ENCODE measurements at regions not wholly inside any gene's neighbourhood (a gene's known extent, or its start where the extent isn't known, plus 50 kb on each side); places are given as distances from the start of the nearest gene placed in this dataset.
"Not testable (repeated sequence)": the region's sequence is repeated elsewhere in the genome, so short reads cannot be mapped to it uniquely, and the experiment has no call there.

- H3K27ac ChIP-seq (ENCODE audit: insufficient read depth in 1 of 2, low read depth in 1 of 2, low read length in 2 of 2, poor library complexity in 1 of 2, severe bottlenecking in 2 of 2); H3K9me3 ChIP-seq (ENCODE audit: control extremely low read depth in 1 of 5, control insufficient read depth in 4 of 5, insufficient read depth in 2 of 5, low read depth in 1 of 5, low read length in 4 of 5); POLR2A ChIA-PET; DNase-seq; H3K27me3 ChIP-seq (replicated peaks in 2 of 5; ENCODE audit: control insufficient read depth in 4 of 5, insufficient read depth in 5 of 5, low read length in 4 of 5); H3K4me3 ChIP-seq (ENCODE audit: control insufficient read depth in 1 of 7, extremely low read depth in 1 of 7, insufficient read depth in 4 of 7, low read depth in 2 of 7, low read length in 6 of 7); H3K36me3 ChIP-seq (ENCODE audit: control insufficient read depth in 4 of 4, insufficient read depth in 4 of 4, low read length in 3 of 4): not testable (repeated sequence)
- WGBS (ENCODE audit: insufficient coverage): 100% methylated on average over 1 of the region's 3 CpGs
- peaks cover 6 to 34% (median 24%) of the 10 kb centered on the region in 4 experiments for H3K4me1 ChIP-seq (ENCODE audit: control extremely low read depth in 1 of 4, control insufficient read depth in 4 of 4, insufficient read depth in 4 of 4, low read length in 3 of 4)
- CTCF ChIA-PET: interaction anchor here (1.0 to 8.3 kb wide), 5 partner anchors 8 to 29 kb away, joined by 3 to 40 read pairs (median 4); no protein-coding TSS in a partner anchor
Measured at GRCh38 chr12:123047892-123048291, 67.4 kb downstream of the ARL6IP4 start.

- Histone ChIP-seq H3K27me3 (replicated peaks in 2 of 5; ENCODE audit: control insufficient read depth in 4 of 5, insufficient read depth in 5 of 5, low read length in 4 of 5) (no peaks in the 10 kb centered on the region), H3K36me3 (ENCODE audit: control insufficient read depth in 4 of 4, insufficient read depth in 4 of 4, low read length in 3 of 4) (no peaks in the 10 kb centered on the region), H3K27ac (ENCODE audit: insufficient read depth in 1 of 2, low read depth in 1 of 2, low read length in 2 of 2, poor library complexity in 1 of 2, severe bottlenecking in 2 of 2) (peak overlapping the region in 1 of 2 experiments; percentile 25), H3K9me3 (ENCODE audit: control extremely low read depth in 1 of 5, control insufficient read depth in 4 of 5, insufficient read depth in 2 of 5, low read depth in 1 of 5, low read length in 4 of 5) (no peaks in the 10 kb centered on the region), H3K4me3 (ENCODE audit: control insufficient read depth in 1 of 7, extremely low read depth in 1 of 7, insufficient read depth in 4 of 7, low read depth in 2 of 7, low read length in 6 of 7) (no peak overlapping the region), H3K4me1 (ENCODE audit: control extremely low read depth in 1 of 4, control insufficient read depth in 4 of 4, insufficient read depth in 4 of 4, low read length in 3 of 4) (peaks cover 6 to 40% (median 31%) of the 10 kb centered on the region in 4 experiments)
- DNase-seq: no peak
- WGBS (ENCODE audit: insufficient coverage): 60% methylated on average over 1 of the region's 1 CpG
- CTCF ChIA-PET: interaction anchor here (1.0 to 8.3 kb wide), 7 partner anchors 9 to 29 kb away, joined by 3 to 40 read pairs (median 4); no protein-coding TSS in a partner anchor
- POLR2A ChIA-PET: no interaction called here
Measured at GRCh38 chr12:123047289-123047688, 66.8 kb downstream of the ARL6IP4 start.

GRCh38 chr12:123046431-123046830 is 66.0 kb downstream of the ARL6IP4 start:
- Histone ChIP-seq H3K4me1 (ENCODE audit: control extremely low read depth in 1 of 4, control insufficient read depth in 4 of 4, insufficient read depth in 4 of 4, low read length in 3 of 4) (peaks cover 6 to 45% (median 30%) of the 10 kb centered on the region in 4 experiments), H3K36me3 (ENCODE audit: control insufficient read depth in 4 of 4, insufficient read depth in 4 of 4, low read length in 3 of 4) (no peaks in the 10 kb centered on the region), H3K27me3 (replicated peaks in 2 of 5; ENCODE audit: control insufficient read depth in 4 of 5, insufficient read depth in 5 of 5, low read length in 4 of 5) (no peaks in the 10 kb centered on the region), H3K9me3 (ENCODE audit: control extremely low read depth in 1 of 5, control insufficient read depth in 4 of 5, insufficient read depth in 2 of 5, low read depth in 1 of 5, low read length in 4 of 5) (no peaks in the 10 kb centered on the region), H3K4me3 (ENCODE audit: control insufficient read depth in 1 of 7, extremely low read depth in 1 of 7, insufficient read depth in 4 of 7, low read depth in 2 of 7, low read length in 6 of 7) (no peak overlapping the region), H3K27ac (ENCODE audit: insufficient read depth in 1 of 2, low read depth in 1 of 2, low read length in 2 of 2, poor library complexity in 1 of 2, severe bottlenecking in 2 of 2) (no peak overlapping the region)
- 86% methylated on average over 1 of the region's 3 CpGs for WGBS (ENCODE audit: insufficient coverage)
- no peak for DNase-seq
- POLR2A ChIA-PET: interaction anchor here (0.6 kb wide), 1 partner anchor 400 kb away, joined by 3 read pairs; no protein-coding TSS in a partner anchor
- CTCF ChIA-PET: interaction anchor here (0.7 to 11.9 kb wide), 8 partner anchors 10 to 107 kb away, joined by 3 to 128 read pairs (median 4); partner anchors contain the start of gene PITPNM2

GRCh38 chr12:123045678-123046077 is 65.2 kb downstream of the ARL6IP4 start:
- Histone ChIP-seq H3K4me3 (ENCODE audit: control insufficient read depth in 1 of 7, extremely low read depth in 1 of 7, insufficient read depth in 4 of 7, low read depth in 2 of 7, low read length in 6 of 7) (no peak overlapping the region), H3K27me3 (replicated peaks in 2 of 5; ENCODE audit: control insufficient read depth in 4 of 5, insufficient read depth in 5 of 5, low read length in 4 of 5) (no peaks in the 10 kb centered on the region), H3K4me1 (ENCODE audit: control extremely low read depth in 1 of 4, control insufficient read depth in 4 of 4, insufficient read depth in 4 of 4, low read length in 3 of 4) (peaks cover 6 to 52% (median 32%) of the 10 kb centered on the region in 4 experiments), H3K36me3 (ENCODE audit: control insufficient read depth in 4 of 4, insufficient read depth in 4 of 4, low read length in 3 of 4) (no peaks in the 10 kb centered on the region), H3K27ac (ENCODE audit: insufficient read depth in 1 of 2, low read depth in 1 of 2, low read length in 2 of 2, poor library complexity in 1 of 2, severe bottlenecking in 2 of 2) (no peak overlapping the region), H3K9me3 (ENCODE audit: control extremely low read depth in 1 of 5, control insufficient read depth in 4 of 5, insufficient read depth in 2 of 5, low read depth in 1 of 5, low read length in 4 of 5) (no peaks in the 10 kb centered on the region)
- ChIA-PET POLR2A (interaction anchor here (0.6 kb wide), 1 partner anchor 74 kb away, joined by 3 read pairs; no protein-coding TSS in a partner anchor), CTCF (interaction anchor here (1.8 to 11.9 kb wide), 8 partner anchors 9 to 197 kb away, joined by 4 to 128 read pairs (median 24); partner anchors contain the start of gene PITPNM2)
- 100% methylated on average over 7 of the region's 7 CpGs for WGBS (ENCODE audit: insufficient coverage)
- no peak for DNase-seq

GRCh38 chr12:123044351-123044750 is 63.9 kb downstream of the ARL6IP4 start:
- ChIA-PET POLR2A (interaction anchor here (0.6 to 2.8 kb wide), 3 partner anchors 98 to 189 kb away, joined by 3 to 12 read pairs (median 7); partner anchors contain the start of genes MPHOSPH9 and MTRFR), CTCF (interaction anchor here (0.6 to 11.9 kb wide), 28 partner anchors 8 to 198 kb away, joined by 3 to 128 read pairs (median 6); partner anchors contain the start of genes MPHOSPH9, MTRFR and PITPNM2)
- Histone ChIP-seq H3K4me3 (ENCODE audit: control insufficient read depth in 1 of 7, extremely low read depth in 1 of 7, insufficient read depth in 4 of 7, low read depth in 2 of 7, low read length in 6 of 7) (no peak overlapping the region), H3K9me3 (ENCODE audit: control extremely low read depth in 1 of 5, control insufficient read depth in 4 of 5, insufficient read depth in 2 of 5, low read depth in 1 of 5, low read length in 4 of 5) (no peaks in the 10 kb centered on the region), H3K36me3 (ENCODE audit: control insufficient read depth in 4 of 4, insufficient read depth in 4 of 4, low read length in 3 of 4) (no peaks in the 10 kb centered on the region), H3K4me1 (ENCODE audit: control extremely low read depth in 1 of 4, control insufficient read depth in 4 of 4, insufficient read depth in 4 of 4, low read length in 3 of 4) (peaks cover 6 to 52% (median 32%) of the 10 kb centered on the region in 4 experiments), H3K27ac (ENCODE audit: insufficient read depth in 1 of 2, low read depth in 1 of 2, low read length in 2 of 2, poor library complexity in 1 of 2, severe bottlenecking in 2 of 2) (peak overlapping the region; percentile 40 to 78), H3K27me3 (replicated peaks in 2 of 5; ENCODE audit: control insufficient read depth in 4 of 5, insufficient read depth in 5 of 5, low read length in 4 of 5) (no peaks in the 10 kb centered on the region)
- no CpG with 5 or more reads among the region's 1 CpG for WGBS (ENCODE audit: insufficient coverage)
- DNase-seq: no peak

GRCh38 chr12:123043536-123044001 is 63.1 kb downstream of the ARL6IP4 start:
- Histone ChIP-seq H3K4me1 (ENCODE audit: control extremely low read depth in 1 of 4, control insufficient read depth in 4 of 4, insufficient read depth in 4 of 4, low read length in 3 of 4) (peaks cover 6 to 52% (median 32%) of the 10 kb centered on the region in 4 experiments), H3K9me3 (ENCODE audit: control extremely low read depth in 1 of 5, control insufficient read depth in 4 of 5, insufficient read depth in 2 of 5, low read depth in 1 of 5, low read length in 4 of 5) (no peaks in the 10 kb centered on the region), H3K27ac (ENCODE audit: insufficient read depth in 1 of 2, low read depth in 1 of 2, low read length in 2 of 2, poor library complexity in 1 of 2, severe bottlenecking in 2 of 2) (peak overlapping the region; percentile 40 to 78), H3K27me3 (replicated peaks in 2 of 5; ENCODE audit: control insufficient read depth in 4 of 5, insufficient read depth in 5 of 5, low read length in 4 of 5) (no peaks in the 10 kb centered on the region), H3K4me3 (ENCODE audit: control insufficient read depth in 1 of 7, extremely low read depth in 1 of 7, insufficient read depth in 4 of 7, low read depth in 2 of 7, low read length in 6 of 7) (peak overlapping the region in 3 of 7 experiments; percentile 6 to 29 (median 26)), H3K36me3 (ENCODE audit: control insufficient read depth in 4 of 4, insufficient read depth in 4 of 4, low read length in 3 of 4) (no peaks in the 10 kb centered on the region)
- ChIA-PET CTCF (interaction anchor here (0.6 to 11.9 kb wide), 42 partner anchors 9 to 199 kb away, joined by 3 to 128 read pairs (median 5); partner anchors contain the start of genes MPHOSPH9, MTRFR and PITPNM2), POLR2A (interaction anchor here (0.6 to 2.8 kb wide), 5 partner anchors 58 to 388 kb away, joined by 3 to 12 read pairs (median 3); partner anchors contain the start of genes MPHOSPH9 and MTRFR)
- WGBS (ENCODE audit: insufficient coverage): 0% methylated on average over 4 of the region's 7 CpGs
- peak; percentile 93 to 97 (median 97) for DNase-seq

- Histone ChIP-seq H3K4me3 (ENCODE audit: control insufficient read depth in 1 of 7, extremely low read depth in 1 of 7, insufficient read depth in 4 of 7, low read depth in 2 of 7, low read length in 6 of 7) (no peak overlapping the region), H3K9me3 (ENCODE audit: control extremely low read depth in 1 of 5, control insufficient read depth in 4 of 5, insufficient read depth in 2 of 5, low read depth in 1 of 5, low read length in 4 of 5) (no peaks in the 10 kb centered on the region), H3K27ac (ENCODE audit: insufficient read depth in 1 of 2, low read depth in 1 of 2, low read length in 2 of 2, poor library complexity in 1 of 2, severe bottlenecking in 2 of 2) (no peak overlapping the region), H3K27me3 (replicated peaks in 2 of 5; ENCODE audit: control insufficient read depth in 4 of 5, insufficient read depth in 5 of 5, low read length in 4 of 5) (no peaks in the 10 kb centered on the region), H3K36me3 (ENCODE audit: control insufficient read depth in 4 of 4, insufficient read depth in 4 of 4, low read length in 3 of 4) (no peaks in the 10 kb centered on the region), H3K4me1 (ENCODE audit: control extremely low read depth in 1 of 4, control insufficient read depth in 4 of 4, insufficient read depth in 4 of 4, low read length in 3 of 4) (peaks cover 6 to 55% (median 32%) of the 10 kb centered on the region in 4 experiments)
- CTCF ChIA-PET: interaction anchor here (0.6 to 11.9 kb wide), 40 partner anchors 8 to 316 kb away, joined by 3 to 128 read pairs (median 5); partner anchors contain the start of genes MPHOSPH9, MTRFR and PITPNM2
- 83% methylated on average over 2 of the region's 2 CpGs for WGBS (ENCODE audit: insufficient coverage)
- POLR2A ChIA-PET: interaction anchor here (0.6 to 2.8 kb wide), 3 partner anchors 101 to 389 kb away, joined by 3 to 12 read pairs (median 5); partner anchors contain the start of genes MPHOSPH9 and MTRFR
- DNase-seq: no peak
Measured at GRCh38 chr12:123042833-123043232, 62.4 kb downstream of the ARL6IP4 start.
